Dendritic cell treated with granulocyte-macrophage colony-stimulating factor and Interleukin-4, amounts not matched to agents 40 ng/mL and 50 ng/mL, for 4 days (primary cell): ENCODE measurements at regions not wholly inside any gene's neighbourhood (a gene's known extent, or its start where the extent isn't known, plus 50 kb on each side); places are given as distances from the start of the nearest gene placed in this dataset.
"Not testable (repeated sequence)": the region's sequence is repeated elsewhere in the genome, so short reads cannot be mapped to it uniquely, and the experiment has no call there.

Source experiments
- H3K27ac Mint-ChIP-seq: one replicate; pipeline ENCODE4 v1.8.0; 2022; ENCODE audit warnings: mild to moderate bottlenecking, mixed read lengths
- H3K27me3 Mint-ChIP-seq: one replicate; pipeline ENCODE4 v1.8.0; 2022; ENCODE audit warnings: mild to moderate bottlenecking, mixed read lengths
- H3K36me3 Mint-ChIP-seq: one replicate; pipeline ENCODE4 v1.8.0; 2022; ENCODE audit warnings: low read depth, mixed read lengths
- H3K4me1 Mint-ChIP-seq: one replicate; pipeline ENCODE4 v1.8.0; 2022; ENCODE audit warnings: low read depth, mixed read lengths
- H3K4me3 Mint-ChIP-seq: one replicate; pipeline ENCODE4 v1.8.0; 2022; ENCODE audit warnings: mild to moderate bottlenecking, moderate library complexity, mixed read lengths
- H3K9me3 Mint-ChIP-seq: one replicate; pipeline ENCODE4 v1.8.0; 2022; ENCODE audit warnings: mixed read lengths
- intact Hi-C: fragments of 100-400 bp; cut with micrococcal nuclease; formaldehyde crosslinking; loops from one replicate; pipeline ENCODE4 v1.15.0; 2022

DNA sequence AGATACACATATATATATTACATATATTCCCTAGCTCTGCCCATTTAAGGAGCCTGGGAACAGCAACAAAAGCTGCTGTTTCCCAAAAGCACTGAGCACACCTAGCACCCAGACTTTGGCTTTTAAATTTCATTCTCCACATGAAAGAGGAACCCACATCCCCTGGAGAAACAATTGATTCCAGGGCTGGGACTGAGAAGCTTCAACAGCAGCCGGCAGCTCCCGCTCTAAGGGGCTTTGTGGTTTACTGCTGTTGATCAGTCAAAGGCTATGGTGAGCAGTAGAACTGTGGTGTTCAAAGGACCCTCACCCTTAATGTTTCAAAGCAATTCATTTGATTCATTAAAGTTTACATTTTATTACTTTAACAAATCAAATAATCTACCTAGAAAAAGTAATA lies 83.3 kb upstream of the SLC66A3 start:
- Mint-ChIP-seq H3K36me3 (no peaks in the 10 kb centered on the region), H3K4me1 (peaks cover 18% of the 10 kb centered on the region), H3K27me3 (peaks cover 19% of the 10 kb centered on the region), H3K27ac (no peak overlapping the region), H3K9me3 (no peaks in the 10 kb centered on the region), H3K4me3 (no peak overlapping the region)
- intact Hi-C loops = no loop called here

DNA sequence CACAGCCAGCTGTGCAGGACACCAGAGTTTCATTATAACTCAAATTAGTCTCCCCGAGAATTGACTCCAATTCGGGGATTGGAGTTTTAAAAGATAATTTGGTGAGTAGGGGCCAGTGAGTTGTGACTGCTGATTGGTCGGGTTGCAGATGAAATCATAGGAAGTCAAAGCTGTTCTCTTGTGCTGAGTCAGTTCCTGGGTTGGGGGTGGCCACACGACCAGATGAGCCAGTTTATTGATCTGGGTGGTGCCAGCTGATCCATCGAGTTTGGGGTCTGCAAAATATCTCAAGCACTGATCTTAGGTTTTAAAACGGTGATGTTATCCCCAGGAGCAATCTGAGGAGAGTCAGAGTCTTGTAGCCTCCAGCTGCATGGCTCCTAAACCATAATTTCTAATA lies 82.7 kb upstream of the SLC66A3 start:
- intact Hi-C loops = no loop called here
- peaks cover 22% of the 10 kb centered on the region for H3K27me3 Mint-ChIP-seq
- H3K9me3 Mint-ChIP-seq = no peaks in the 10 kb centered on the region
- no peak overlapping the region for H3K4me3 Mint-ChIP-seq
- H3K36me3 Mint-ChIP-seq = no peaks in the 10 kb centered on the region
- peaks cover 18% of the 10 kb centered on the region for H3K4me1 Mint-ChIP-seq
- H3K27ac Mint-ChIP-seq = no peak overlapping the region

DNA sequence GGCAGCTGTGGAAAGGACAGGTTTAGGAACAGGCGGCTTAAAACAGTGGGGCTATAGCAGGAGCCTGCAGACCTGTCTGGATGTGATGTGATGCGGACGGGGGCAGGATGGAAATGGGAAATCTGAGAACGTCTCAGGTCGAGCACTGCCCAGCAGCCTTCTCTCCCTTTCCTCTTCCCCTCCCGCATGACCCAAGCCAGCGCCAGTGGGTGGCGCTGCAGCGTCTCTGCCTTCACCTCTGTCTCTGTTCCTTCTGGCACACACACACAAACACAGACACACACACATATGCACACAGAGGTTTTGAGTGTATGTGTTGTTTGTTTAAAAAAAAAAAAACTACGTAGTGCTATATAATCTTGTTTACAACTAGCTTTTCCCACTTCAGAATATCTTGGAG lies 82.0 kb upstream of the SLC66A3 start:
- H3K36me3 Mint-ChIP-seq = no peaks in the 10 kb centered on the region
- H3K9me3 Mint-ChIP-seq = no peaks in the 10 kb centered on the region
- peaks cover 26% of the 10 kb centered on the region for H3K27me3 Mint-ChIP-seq
- H3K4me1 Mint-ChIP-seq = peaks cover 18% of the 10 kb centered on the region
- H3K4me3 Mint-ChIP-seq = no peak overlapping the region
- intact Hi-C loops = no loop called here
- peak overlapping the region; percentile 29 for H3K27ac Mint-ChIP-seq

DNA sequence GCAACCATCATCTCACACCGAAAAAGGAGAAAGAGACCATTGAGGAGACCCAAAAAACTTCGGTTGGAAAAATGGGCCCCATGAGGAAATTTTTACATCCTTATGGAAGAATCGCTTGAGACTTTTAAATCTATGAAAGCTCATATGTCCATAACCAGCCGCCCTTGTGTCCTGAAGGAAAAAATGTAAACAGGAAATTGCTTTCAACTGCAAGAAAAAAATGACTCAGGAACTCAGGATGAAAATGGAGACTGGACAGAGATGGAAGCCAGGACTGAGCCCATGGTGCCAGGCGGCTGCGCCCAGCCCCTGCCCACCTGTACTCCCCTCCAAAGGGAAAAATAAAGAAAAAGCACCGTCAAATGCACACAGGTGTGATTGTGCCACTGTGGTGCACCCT lies 81.5 kb upstream of the SLC66A3 start:
- H3K27ac Mint-ChIP-seq = no peak overlapping the region
- H3K4me3 Mint-ChIP-seq = no peak overlapping the region
- intact Hi-C loops = no loop called here
- H3K27me3 Mint-ChIP-seq = peaks cover 26% of the 10 kb centered on the region
- H3K9me3 Mint-ChIP-seq = no peaks in the 10 kb centered on the region
- H3K36me3 Mint-ChIP-seq = no peaks in the 10 kb centered on the region
- H3K4me1 Mint-ChIP-seq = peaks cover 18% of the 10 kb centered on the region

DNA sequence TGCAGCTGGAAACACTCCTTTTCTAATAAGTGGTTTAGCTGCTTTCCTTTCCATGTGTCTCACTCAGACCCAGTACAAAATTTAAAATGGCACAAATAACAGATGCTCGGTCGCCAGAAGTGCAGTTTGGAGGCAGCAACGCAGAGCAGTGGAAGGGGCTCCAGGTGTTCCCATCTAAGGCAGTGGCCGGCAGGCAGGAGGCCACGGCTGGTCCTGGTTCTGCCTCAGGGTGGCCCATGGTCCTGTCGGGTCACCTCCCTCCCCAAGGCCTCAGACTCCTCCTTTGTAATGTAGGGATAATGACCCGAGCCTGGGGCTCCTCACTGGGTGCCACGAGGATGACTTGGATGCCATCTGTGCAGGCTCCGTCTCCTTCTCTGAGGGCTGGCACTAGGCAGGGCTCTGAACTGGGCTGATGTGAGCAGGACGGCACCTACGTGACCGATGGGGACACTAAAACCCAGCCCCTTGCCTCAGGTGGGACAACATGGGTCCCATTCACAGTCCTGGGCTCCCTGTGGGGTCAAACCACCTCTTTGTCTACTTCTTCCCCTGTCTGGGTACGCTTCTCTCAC lies 80.9 kb upstream of the SLC66A3 start:
- intact Hi-C loops = no loop called here
- H3K27me3 Mint-ChIP-seq = peaks cover 26% of the 10 kb centered on the region
- H3K4me1 Mint-ChIP-seq = peaks cover 18% of the 10 kb centered on the region
- no peak overlapping the region for H3K27ac Mint-ChIP-seq
- H3K36me3 Mint-ChIP-seq = no peaks in the 10 kb centered on the region
- H3K9me3 Mint-ChIP-seq = no peaks in the 10 kb centered on the region
- no peak overlapping the region for H3K4me3 Mint-ChIP-seq

DNA sequence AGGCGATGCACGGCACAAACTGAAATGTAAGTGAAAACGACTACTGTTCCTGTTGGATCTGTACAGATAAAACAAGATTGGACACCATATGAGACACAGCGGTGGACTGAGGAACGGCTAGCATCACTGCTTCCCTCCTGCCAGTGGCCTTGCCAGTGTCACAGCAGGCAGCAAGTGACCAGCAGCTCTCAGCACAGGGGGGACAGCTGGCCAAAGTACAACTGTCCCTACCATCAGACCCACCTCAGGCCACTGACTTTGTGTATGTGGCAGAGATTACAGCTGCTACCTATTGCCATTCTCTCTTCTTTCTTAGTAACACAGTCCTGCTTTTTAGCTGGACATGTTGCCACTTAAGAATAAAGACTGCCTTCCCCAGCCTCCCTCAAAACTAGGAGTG lies 80.0 kb upstream of the SLC66A3 start:
- Mint-ChIP-seq H3K27me3 (peaks cover 30% of the 10 kb centered on the region), H3K27ac (no peak overlapping the region), H3K36me3 (no peaks in the 10 kb centered on the region), H3K9me3 (no peaks in the 10 kb centered on the region), H3K4me1 (peaks cover 18% of the 10 kb centered on the region), H3K4me3 (no peak overlapping the region)
- intact Hi-C loops = no loop called here

DNA sequence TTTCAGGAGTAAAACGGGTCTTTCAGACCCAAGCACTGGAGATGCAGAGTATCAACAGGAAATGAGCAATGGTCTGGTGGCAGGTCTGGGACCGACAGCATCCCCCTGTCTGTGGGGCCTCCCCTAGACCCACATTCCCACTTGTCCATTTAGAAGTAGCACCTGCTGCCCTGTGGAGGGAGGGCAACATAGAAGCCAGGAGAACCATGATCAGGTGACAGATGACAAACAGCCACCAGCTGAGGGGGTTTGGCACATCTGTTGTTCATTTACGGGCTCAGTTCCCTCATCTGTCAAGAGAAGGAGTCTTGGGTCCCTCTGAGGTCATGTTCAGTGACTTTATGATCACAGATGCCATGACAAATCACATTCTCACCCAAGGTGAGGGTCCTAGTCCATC lies 77.9 kb upstream of the SLC66A3 start:
- H3K27me3 Mint-ChIP-seq = peaks cover 28% of the 10 kb centered on the region
- intact Hi-C loops = no loop called here
- no peak overlapping the region for H3K4me3 Mint-ChIP-seq
- H3K4me1 Mint-ChIP-seq = peaks cover 6% of the 10 kb centered on the region
- H3K27ac Mint-ChIP-seq = no peak overlapping the region
- H3K9me3 Mint-ChIP-seq = no peaks in the 10 kb centered on the region
- no peaks in the 10 kb centered on the region for H3K36me3 Mint-ChIP-seq

DNA sequence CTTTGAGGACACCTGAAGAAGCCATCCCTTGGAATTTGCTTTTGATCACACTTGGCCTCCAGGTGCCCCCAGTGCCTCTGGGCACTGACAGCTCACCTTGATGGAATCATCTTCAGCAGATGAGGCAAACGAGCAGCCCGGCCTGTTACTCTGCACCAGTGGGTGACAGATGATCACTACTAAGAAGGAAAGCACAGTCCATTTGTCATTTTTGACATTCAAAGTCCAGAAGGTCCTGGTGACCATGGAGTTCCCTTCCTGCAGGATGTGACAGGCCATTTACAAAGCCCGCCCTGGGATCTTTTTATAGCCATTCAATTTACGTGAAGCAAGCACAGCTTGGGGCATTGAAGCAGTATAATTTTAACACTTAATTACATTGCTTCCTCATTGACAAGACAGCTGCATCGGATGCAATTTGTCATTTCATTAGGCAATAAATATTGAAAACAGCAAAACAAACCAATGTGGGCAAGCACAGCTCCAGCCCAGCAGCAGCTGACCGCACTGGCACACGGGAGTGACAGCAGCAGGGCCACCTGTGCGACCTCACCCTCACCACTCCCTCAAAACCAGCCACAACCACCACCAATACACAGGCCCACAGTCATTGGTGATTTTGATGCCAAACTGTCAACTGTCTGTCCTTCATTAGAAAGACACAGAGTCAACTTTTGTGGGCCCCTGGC lies 76.0 kb upstream of the SLC66A3 start:
- H3K27me3 Mint-ChIP-seq = peaks cover 22% of the 10 kb centered on the region
- no peak overlapping the region for H3K4me3 Mint-ChIP-seq
- intact Hi-C loops = no loop called here
- no peaks in the 10 kb centered on the region for H3K36me3 Mint-ChIP-seq
- no peaks in the 10 kb centered on the region for H3K9me3 Mint-ChIP-seq
- H3K27ac Mint-ChIP-seq = no peak overlapping the region
- H3K4me1 Mint-ChIP-seq = no peaks in the 10 kb centered on the region

DNA sequence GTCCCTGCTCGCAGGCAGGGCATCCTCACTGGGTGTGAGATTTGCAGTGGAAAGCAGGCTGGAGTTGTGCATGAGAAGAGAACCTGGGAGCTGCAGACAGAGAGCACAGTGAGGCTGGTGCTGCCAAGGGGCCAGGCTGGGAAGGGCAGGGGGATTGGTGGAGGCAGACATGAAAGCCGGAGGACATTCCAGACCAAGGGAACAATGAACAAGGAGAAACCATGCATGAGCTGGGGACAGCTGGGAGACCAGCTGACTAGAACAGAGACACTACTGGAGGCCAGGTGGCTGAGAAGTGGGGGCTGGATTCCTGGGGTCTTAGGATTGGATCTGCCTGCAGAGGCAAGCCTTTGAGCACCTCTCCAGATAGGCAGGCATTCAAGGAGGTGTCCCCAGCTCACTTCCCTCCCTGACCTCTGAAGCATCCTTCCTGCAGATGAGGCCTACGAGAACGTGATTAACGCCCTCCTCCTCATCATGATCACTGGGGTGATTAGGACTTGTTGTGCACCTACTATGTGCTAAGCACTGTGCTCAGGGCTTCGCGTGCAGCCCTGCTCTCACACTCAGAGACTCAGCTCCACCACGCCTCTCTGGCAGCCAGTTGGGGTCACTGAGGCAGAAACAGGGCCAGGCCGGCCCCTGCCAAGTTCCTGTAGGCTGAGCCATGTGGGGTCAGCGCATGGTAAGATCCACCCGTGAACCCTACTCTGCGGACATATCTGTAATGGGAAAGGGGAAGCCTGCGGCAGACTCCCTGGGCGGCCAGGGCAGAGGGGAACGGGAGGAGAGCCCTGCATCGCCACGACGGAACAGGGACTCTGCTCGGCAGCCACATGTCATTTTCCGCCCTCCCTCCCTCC lies 74.8 kb upstream of the SLC66A3 start:
- H3K4me1 Mint-ChIP-seq = no peaks in the 10 kb centered on the region
- intact Hi-C loops = no loop called here
- H3K9me3 Mint-ChIP-seq = no peaks in the 10 kb centered on the region
- peaks cover 18% of the 10 kb centered on the region for H3K27me3 Mint-ChIP-seq
- no peak overlapping the region for H3K27ac Mint-ChIP-seq
- H3K36me3 Mint-ChIP-seq = no peaks in the 10 kb centered on the region
- H3K4me3 Mint-ChIP-seq = no peak overlapping the region

DNA sequence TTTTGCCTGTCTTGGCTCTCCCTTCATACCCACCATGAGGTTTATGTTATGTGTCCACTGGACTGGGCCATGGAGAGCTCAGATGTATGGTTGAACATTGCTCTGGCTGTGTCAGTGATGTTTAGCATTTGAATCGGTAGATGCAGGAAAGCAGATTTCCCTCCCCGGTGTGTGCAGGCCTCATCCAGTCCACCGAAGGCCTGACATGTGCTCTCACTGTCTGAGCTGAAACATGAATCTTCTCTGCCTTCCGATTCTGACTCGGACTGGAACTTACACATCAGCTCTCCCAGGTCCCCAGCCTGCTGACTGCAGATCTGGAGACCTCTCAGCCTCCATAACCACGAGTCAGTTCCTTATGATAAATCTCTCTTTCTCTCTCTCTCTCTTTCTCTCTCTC lies 72.4 kb upstream of the SLC66A3 start:
- intact Hi-C loops = no loop called here
- no peaks in the 10 kb centered on the region for H3K36me3 Mint-ChIP-seq
- no peaks in the 10 kb centered on the region for H3K9me3 Mint-ChIP-seq
- H3K27me3 Mint-ChIP-seq = peaks cover 17% of the 10 kb centered on the region
- H3K4me3 Mint-ChIP-seq = no peak overlapping the region
- no peaks in the 10 kb centered on the region for H3K4me1 Mint-ChIP-seq
- no peak overlapping the region for H3K27ac Mint-ChIP-seq

DNA sequence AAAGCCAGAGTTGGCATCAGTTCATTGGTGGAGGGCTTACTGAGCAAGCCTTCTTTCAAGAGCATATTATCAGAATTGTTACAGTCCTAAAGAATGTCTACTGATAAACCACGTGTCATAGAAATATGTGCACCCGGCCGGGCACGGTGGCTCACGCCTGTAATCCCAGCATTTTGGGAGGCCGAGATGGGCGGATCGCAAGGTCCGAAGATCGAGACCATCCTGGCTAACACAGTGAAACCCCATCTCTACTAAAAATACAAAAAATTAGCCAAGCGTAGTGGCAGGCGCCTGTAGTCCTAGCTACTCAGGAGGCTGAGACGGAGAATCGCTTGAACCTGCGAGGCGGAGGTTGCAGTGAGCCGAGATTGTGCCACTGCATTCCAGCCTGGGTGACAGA lies 66.4 kb upstream of the SLC66A3 start:
- H3K27ac Mint-ChIP-seq, H3K27me3 Mint-ChIP-seq, H3K4me3 Mint-ChIP-seq, H3K36me3 Mint-ChIP-seq, H3K9me3 Mint-ChIP-seq, H3K4me1 Mint-ChIP-seq, intact Hi-C loops: not testable (repeated sequence)

DNA sequence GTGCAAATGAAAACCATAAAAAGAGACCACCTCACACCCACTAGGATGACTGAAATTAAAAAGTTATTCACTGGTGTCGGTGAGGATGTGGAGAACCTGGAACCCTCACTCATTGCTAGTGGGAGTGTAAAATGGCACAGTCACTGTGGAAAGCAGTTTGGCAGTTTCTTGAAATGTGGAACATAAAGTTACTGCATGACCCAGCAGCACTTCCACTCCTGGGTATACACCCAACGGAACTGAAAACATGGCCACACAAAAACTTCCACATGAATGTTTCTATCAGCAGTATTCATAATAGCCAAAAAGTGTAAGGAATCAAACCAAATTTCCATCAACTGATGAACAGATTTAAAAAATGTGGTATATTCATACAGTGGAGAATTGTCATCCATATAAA lies 65.1 kb upstream of the SLC66A3 start:
- peaks cover 6% of the 10 kb centered on the region for H3K27me3 Mint-ChIP-seq
- intact Hi-C loops = no loop called here
- H3K36me3 Mint-ChIP-seq = no peaks in the 10 kb centered on the region
- no peaks in the 10 kb centered on the region for H3K9me3 Mint-ChIP-seq
- no peak overlapping the region for H3K4me3 Mint-ChIP-seq
- no peak overlapping the region for H3K27ac Mint-ChIP-seq
- H3K4me1 Mint-ChIP-seq = no peaks in the 10 kb centered on the region

DNA sequence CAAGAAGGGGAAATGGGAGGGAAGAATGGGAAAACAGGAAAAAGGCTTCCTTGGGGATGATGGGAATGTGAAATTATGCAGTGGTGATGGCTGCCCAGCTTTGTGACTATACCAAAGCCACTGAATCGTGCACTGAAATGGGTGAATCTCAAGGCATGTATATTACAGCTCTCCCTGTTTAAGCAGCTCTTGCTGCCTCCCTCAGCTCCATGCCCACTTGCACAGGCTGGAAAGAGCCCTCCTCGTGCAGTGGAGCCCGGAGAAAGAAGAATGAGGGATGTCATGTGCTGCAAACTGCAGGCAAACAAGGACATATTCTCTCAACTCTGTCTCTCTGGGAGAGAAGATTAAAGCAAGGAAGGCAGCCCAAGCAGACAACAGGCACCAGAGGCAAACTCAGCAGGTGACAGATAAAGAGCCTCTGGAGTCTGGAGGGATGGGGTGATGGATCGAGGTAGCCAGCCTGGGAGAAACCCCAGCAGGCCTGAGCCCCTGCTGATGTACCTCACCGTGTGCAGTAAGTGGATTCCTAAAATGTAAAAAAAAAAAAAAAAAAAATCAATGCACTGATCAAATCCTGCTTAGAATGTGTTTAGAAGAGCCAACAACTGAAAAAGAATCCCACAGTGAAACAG lies 62.4 kb upstream of the SLC66A3 start:
- H3K36me3 Mint-ChIP-seq = no peaks in the 10 kb centered on the region
- no peaks in the 10 kb centered on the region for H3K4me1 Mint-ChIP-seq
- no peak overlapping the region for H3K4me3 Mint-ChIP-seq
- H3K27ac Mint-ChIP-seq = no peak overlapping the region
- intact Hi-C loops = no loop called here
- H3K9me3 Mint-ChIP-seq = no peaks in the 10 kb centered on the region
- peaks cover 5% of the 10 kb centered on the region for H3K27me3 Mint-ChIP-seq

DNA sequence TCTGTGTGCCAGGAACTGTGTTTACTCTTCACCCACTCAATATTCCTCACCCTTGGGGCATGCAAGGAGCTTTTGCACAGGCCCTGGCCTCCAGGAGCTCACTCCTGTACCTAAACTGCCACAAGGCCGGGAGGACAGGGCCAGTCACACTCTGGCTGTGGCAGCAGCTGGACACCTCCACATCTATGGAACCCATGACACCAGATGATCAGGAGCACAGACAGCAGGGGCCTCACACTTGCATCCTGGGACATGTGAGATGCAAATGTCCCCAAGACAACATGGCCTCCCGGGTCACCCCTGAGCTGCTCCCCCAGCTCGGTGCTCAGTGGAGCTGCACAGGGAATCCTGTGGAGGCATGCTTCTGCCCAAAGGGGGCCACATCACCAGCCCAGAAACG lies 61.8 kb upstream of the SLC66A3 start:
- Mint-ChIP-seq H3K4me1 (no peaks in the 10 kb centered on the region), H3K27ac (no peak overlapping the region), H3K9me3 (no peaks in the 10 kb centered on the region), H3K27me3 (peaks cover 3% of the 10 kb centered on the region), H3K4me3 (no peak overlapping the region), H3K36me3 (no peaks in the 10 kb centered on the region)
- intact Hi-C loops = no loop called here
